CD8-positive, alpha-beta memory T cell (primary cell): ENCODE measurements at regions not wholly inside any gene's neighbourhood (a gene's known extent, or its start where the extent isn't known, plus 50 kb on each side); places are given as distances from the start of the nearest gene placed in this dataset.

Source experiments
- CTCF ChIA-PET: fragments of 350-600 bp; sonication (Branson Sonifier 250); formaldehyde crosslinking; loops from one replicate; lab custom pipeline; 2021; ENCODE audit warnings: antibody characterized with exemption; lab: Charles Lee
- POLR2A ChIA-PET: fragments of 350-600 bp; sonication (Branson Sonifier 250); formaldehyde crosslinking; loops from one replicate; lab custom pipeline; 2021; ENCODE audit warnings: antibody characterized with exemption; lab: Charles Lee
- DNase-seq, 5 donors: peaks; one replicate each; pipeline versions ENCODE4 v3.0.0 to v3.0.0-alpha.2; 2020 to 2022; ENCODE audit warnings: mixed read lengths in 1 of 5
- H3K27ac ChIP-seq: one replicate; pipeline ENCODE4 v1.7.0; 2013; ENCODE audit warnings: low read depth, mild to moderate bottlenecking, low read length, moderate library complexity
- H3K27me3 ChIP-seq: 2 replicates; pipeline ENCODE4 v1.7.0; 2013; ENCODE audit warnings: low read length, mild to moderate bottlenecking; ENCODE audit not compliant: insufficient read depth, poor library complexity, severe bottlenecking
- H3K36me3 ChIP-seq: 2 replicates; pipeline ENCODE4 v1.7.0; 2013; ENCODE audit warnings: mild to moderate bottlenecking, low read length, moderate library complexity; ENCODE audit not compliant: insufficient read depth
- H3K4me1 ChIP-seq: 2 replicates; pipeline ENCODE4 v1.7.0; 2013; ENCODE audit warnings: mild to moderate bottlenecking, low read length, moderate library complexity; ENCODE audit not compliant: insufficient read depth
- H3K4me3 ChIP-seq: 2 replicates; pipeline ENCODE4 v1.7.0; 2013; ENCODE audit warnings: mild to moderate bottlenecking, low read length
- H3K9me3 ChIP-seq: 2 replicates; pipeline ENCODE4 v1.7.0; 2013; ENCODE audit warnings: mild to moderate bottlenecking, low read length
- H3K27ac Mint-ChIP-seq, 8 donors: one replicate each; pipeline ENCODE4 v1.8.0; 2020 to 2021; ENCODE audit warnings: mixed read lengths in 8 of 8, mild to moderate bottlenecking in 6 of 8, inconsistent platforms in 3 of 8, moderate library complexity in 3 of 8
- H3K27me3 Mint-ChIP-seq, 2 donors: one replicate each; pipeline ENCODE4 v1.8.0; 2020 to 2021; ENCODE audit warnings: mixed read lengths in 2 of 2, mild to moderate bottlenecking in 1 of 2, moderate library complexity in 1 of 2
- H3K36me3 Mint-ChIP-seq, 3 donors: one replicate each; pipeline ENCODE4 v1.8.0; 2020 to 2021; ENCODE audit warnings: mixed read lengths in 3 of 3, inconsistent platforms in 1 of 3, mild to moderate bottlenecking in 1 of 3
- H3K4me1 Mint-ChIP-seq, 3 donors: one replicate each; pipeline ENCODE4 v1.8.0; 2020 to 2021; ENCODE audit warnings: mixed read lengths in 3 of 3, inconsistent platforms in 1 of 3, mild to moderate bottlenecking in 1 of 3
- H3K4me3 Mint-ChIP-seq, 7 donors: one replicate each; pipeline ENCODE4 v1.8.0; 2020 to 2021; ENCODE audit warnings: mixed read lengths in 7 of 7, mild to moderate bottlenecking in 6 of 7, moderate library complexity in 4 of 7, inconsistent platforms in 2 of 7
- H3K9me3 Mint-ChIP-seq, 5 donors: one replicate each; pipeline ENCODE4 v1.8.0; 2020 to 2022; ENCODE audit warnings: mixed read lengths in 5 of 5, mild to moderate bottlenecking in 3 of 5, moderate library complexity in 2 of 5, inconsistent platforms in 1 of 5

GRCh38 chr12:30827101-30828066 is 72.6 kb upstream of the CAPRIN2 start:
- Histone ChIP-seq H3K4me1 (peaks cover 6% of the 10 kb centered on the region), H3K27ac (no peak overlapping the region), H3K9me3 (no peaks in the 10 kb centered on the region), H3K36me3 (no peaks in the 10 kb centered on the region), H3K27me3 (peaks cover 5% of the 10 kb centered on the region), H3K4me3 (no peak overlapping the region)
- Mint-ChIP-seq H3K9me3 (no peaks in the 10 kb centered on the region), H3K36me3 (no peaks in the 10 kb centered on the region), H3K4me1 (peaks cover 6 to 16% (median 14%) of the 10 kb centered on the region in 3 donors), H3K27me3 (peaks cover 9 to 58% of the 10 kb centered on the region in 2 donors), H3K4me3 (no peak overlapping the region), H3K27ac (no peak overlapping the region)
- CTCF ChIA-PET = interaction anchor here (1.5 kb wide), 1 partner anchor 17 kb away, joined by 4 read pairs; no protein-coding TSS in a partner anchor
- no peak for DNase-seq
- POLR2A ChIA-PET = no interaction called here

GRCh38 chr12:30826276-30826675 is 71.5 kb upstream of the CAPRIN2 start:
- Mint-ChIP-seq H3K36me3 (no peaks in the 10 kb centered on the region), H3K27me3 (peaks cover 6 to 52% of the 10 kb centered on the region in 2 donors), H3K4me1 (peaks cover 12 to 23% (median 21%) of the 10 kb centered on the region in 3 donors), H3K4me3 (no peak overlapping the region), H3K27ac (no peak overlapping the region), H3K9me3 (no peaks in the 10 kb centered on the region)
- Histone ChIP-seq H3K36me3 (no peaks in the 10 kb centered on the region), H3K27ac (no peak overlapping the region), H3K4me3 (no peak overlapping the region), H3K9me3 (no peaks in the 10 kb centered on the region), H3K27me3 (peaks cover 3% of the 10 kb centered on the region), H3K4me1 (peaks cover 6% of the 10 kb centered on the region)
- ChIA-PET CTCF (interaction anchor here (1.5 kb wide), 1 partner anchor 19 kb away, joined by 4 read pairs; no protein-coding TSS in a partner anchor), POLR2A (no interaction called here)
- DNase-seq = no peak

GRCh38 chr12:30825341-30825740 is 70.6 kb upstream of the CAPRIN2 start:
- H3K4me1 ChIP-seq = peaks cover 6% of the 10 kb centered on the region
- Mint-ChIP-seq H3K27me3 (peaks cover 5 to 48% of the 10 kb centered on the region in 2 donors), H3K9me3 (no peaks in the 10 kb centered on the region), H3K4me1 (peaks cover 12 to 23% (median 21%) of the 10 kb centered on the region in 3 donors), H3K36me3 (no peaks in the 10 kb centered on the region), H3K4me3 (no peak overlapping the region), H3K27ac (no peak overlapping the region)
- H3K27me3 ChIP-seq = no peaks in the 10 kb centered on the region
- ChIA-PET CTCF (no interaction called here), POLR2A (no interaction called here)
- H3K9me3 ChIP-seq = no peaks in the 10 kb centered on the region
- no peak for DNase-seq
- H3K27ac ChIP-seq = no peak overlapping the region
- no peak overlapping the region for H3K4me3 ChIP-seq
- H3K36me3 ChIP-seq = no peaks in the 10 kb centered on the region

DNA sequence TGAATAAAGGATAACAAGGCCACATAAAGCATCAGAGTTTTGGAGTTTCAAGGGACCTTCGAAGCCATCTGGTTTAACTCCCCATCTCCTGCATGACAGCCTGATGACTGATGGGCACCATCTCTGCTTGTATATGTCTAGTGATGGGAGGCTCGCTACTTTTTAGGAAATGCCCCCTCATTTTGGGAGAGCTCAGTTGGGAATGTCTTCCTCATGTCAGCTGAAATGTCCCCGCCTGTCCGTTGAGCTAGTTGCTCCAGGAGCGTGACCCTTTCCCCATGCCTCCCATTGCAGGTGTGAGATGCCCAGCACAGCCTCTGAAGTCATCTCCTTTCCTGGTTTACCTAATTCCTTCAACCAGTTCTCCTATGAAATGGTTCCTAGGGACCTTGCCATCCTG is 69.6 kb upstream of the CAPRIN2 start:
- Mint-ChIP-seq H3K27me3 (peaks cover 11 to 46% of the 10 kb centered on the region in 2 donors), H3K4me1 (peaks cover 12 to 23% (median 21%) of the 10 kb centered on the region in 3 donors), H3K9me3 (no peaks in the 10 kb centered on the region), H3K4me3 (peak overlapping the region in 6 of 7 donors; percentile 61 to 93 (median 87)), H3K27ac (no peak overlapping the region), H3K36me3 (no peaks in the 10 kb centered on the region)
- no peaks in the 10 kb centered on the region for H3K27me3 ChIP-seq
- ChIA-PET POLR2A (no interaction called here), CTCF (no interaction called here)
- no peaks in the 10 kb centered on the region for H3K9me3 ChIP-seq
- no peaks in the 10 kb centered on the region for H3K36me3 ChIP-seq
- peaks cover 6% of the 10 kb centered on the region for H3K4me1 ChIP-seq
- no peak overlapping the region for H3K4me3 ChIP-seq
- no peak overlapping the region for H3K27ac ChIP-seq
- DNase-seq = no peak

DNA sequence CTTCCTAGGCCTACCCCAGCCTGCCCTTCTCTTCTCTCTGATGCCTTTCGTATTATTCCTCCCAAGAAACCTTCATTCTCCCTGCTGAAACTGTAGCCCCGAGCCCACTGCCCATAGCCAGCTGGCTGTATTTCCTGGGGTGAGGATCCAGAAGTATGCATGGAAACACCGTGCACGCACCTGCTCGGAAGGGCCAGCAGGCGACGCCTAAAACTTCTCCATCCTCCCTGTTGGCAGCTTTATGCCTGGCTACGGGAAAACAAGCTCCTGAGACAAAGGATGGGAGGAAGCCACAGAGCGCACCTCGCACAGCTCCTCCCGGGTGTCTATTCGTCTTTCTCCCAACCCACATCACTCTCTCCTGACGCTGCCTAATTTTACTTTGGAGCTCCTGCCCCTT is 69.0 kb upstream of the CAPRIN2 start:
- H3K36me3 Mint-ChIP-seq = no peaks in the 10 kb centered on the region
- H3K27me3 ChIP-seq = no peaks in the 10 kb centered on the region
- H3K4me3 ChIP-seq = no peak overlapping the region
- no peaks in the 10 kb centered on the region for H3K9me3 Mint-ChIP-seq
- no peaks in the 10 kb centered on the region for H3K9me3 ChIP-seq
- no peak for DNase-seq
- H3K36me3 ChIP-seq = no peaks in the 10 kb centered on the region
- CTCF ChIA-PET = interaction anchor here (0.8 to 2.1 kb wide), 4 partner anchors 9 to 128 kb away, joined by 3 to 7 read pairs (median 3); partner anchors contain the start of gene IPO8
- POLR2A ChIA-PET = no interaction called here
- H3K4me1 Mint-ChIP-seq = peaks cover 12 to 23% (median 21%) of the 10 kb centered on the region in 3 donors
- H3K27ac ChIP-seq = no peak overlapping the region
- peak overlapping the region; percentile 85 to 96 (median 93) for H3K4me3 Mint-ChIP-seq
- peaks cover 11 to 47% of the 10 kb centered on the region in 2 donors for H3K27me3 Mint-ChIP-seq
- peak overlapping the region in 4 of 8 donors; percentile 7 to 90 (median 40) for H3K27ac Mint-ChIP-seq
- peaks cover 6% of the 10 kb centered on the region for H3K4me1 ChIP-seq

- Mint-ChIP-seq H3K9me3 (no peaks in the 10 kb centered on the region), H3K27me3 (peaks cover 15 to 53% of the 10 kb centered on the region in 2 donors), H3K27ac (peak overlapping the region in 7 of 8 donors; percentile 34 to 97 (median 86)), H3K36me3 (no peaks in the 10 kb centered on the region), H3K4me3 (peak overlapping the region; percentile 85 to 96 (median 93)), H3K4me1 (peaks cover 12 to 23% (median 21%) of the 10 kb centered on the region in 3 donors)
- no peaks in the 10 kb centered on the region for H3K36me3 ChIP-seq
- H3K9me3 ChIP-seq = no peaks in the 10 kb centered on the region
- POLR2A ChIA-PET = no interaction called here
- no peaks in the 10 kb centered on the region for H3K27me3 ChIP-seq
- CTCF ChIA-PET = interaction anchor here (0.8 to 2.1 kb wide), 5 partner anchors 9 to 128 kb away, joined by 3 to 8 read pairs (median 3); partner anchors contain the start of gene IPO8
- H3K27ac ChIP-seq = no peak overlapping the region
- H3K4me3 ChIP-seq = peak overlapping the region; percentile 61
- DNase-seq = peak in 3 of 5 donors; percentile 22 to 50 (median 34)
- H3K4me1 ChIP-seq = peaks cover 6% of the 10 kb centered on the region
Measured at GRCh38 chr12:30823156-30823699, 68.5 kb upstream of the CAPRIN2 start.

- no peaks in the 10 kb centered on the region for H3K27me3 ChIP-seq
- no peaks in the 10 kb centered on the region for H3K36me3 ChIP-seq
- peak overlapping the region; percentile 85 to 96 (median 93) for H3K4me3 Mint-ChIP-seq
- H3K9me3 Mint-ChIP-seq = no peaks in the 10 kb centered on the region
- CTCF ChIA-PET = interaction anchor here (0.7 to 2.1 kb wide), 7 partner anchors 8 to 1262 kb away, joined by 3 to 8 read pairs (median 4); no protein-coding TSS in a partner anchor
- DNase-seq = peak in 4 of 5 donors; percentile 5 to 49 (median 30)
- H3K27me3 Mint-ChIP-seq = peaks cover 16 to 55% of the 10 kb centered on the region in 2 donors
- H3K36me3 Mint-ChIP-seq = no peaks in the 10 kb centered on the region
- H3K27ac Mint-ChIP-seq = peak overlapping the region in 7 of 8 donors; percentile 17 to 97 (median 86)
- POLR2A ChIA-PET = interaction anchor here (0.6 to 0.7 kb wide), 3 partner anchors 497 to 1520 kb away, joined by 6 to 11 read pairs (median 11); no protein-coding TSS in a partner anchor
- H3K4me1 ChIP-seq = peaks cover 6% of the 10 kb centered on the region
- peak overlapping the region; percentile 61 for H3K4me3 ChIP-seq
- no peak overlapping the region for H3K27ac ChIP-seq
- peaks cover 12 to 23% (median 21%) of the 10 kb centered on the region in 3 donors for H3K4me1 Mint-ChIP-seq
- H3K9me3 ChIP-seq = no peaks in the 10 kb centered on the region
Measured at GRCh38 chr12:30822385-30823155, 67.8 kb upstream of the CAPRIN2 start.
